IPS-NIHi7 (cell line): ENCODE measurements at regions not wholly inside any gene's neighbourhood (a gene's known extent, or its start where the extent isn't known, plus 50 kb on each side); places are given as distances from the start of the nearest gene placed in this dataset.

Source experiments
- DNase-seq: peaks from one replicate; pipeline ENCODE4 v3.0.0; 2012; ENCODE audit warnings: mixed read lengths; ENCODE audit errors: extremely low spot score

- no peak for DNase-seq
These were observed 151.3 kb upstream of the GJB5 start for GRCh38 chr1:34603594-34603993.

GRCh38 chr1:34606504-34606903 lies 148.3 kb upstream of the GJB5 start:
- DNase-seq = no peak

- DNase-seq = no peak
These were observed 144.8 kb upstream of the GJB5 start for GRCh38 chr1:34610063-34610462.

GRCh38 chr1:34611571-34611970 lies 143.3 kb upstream of the GJB5 start:
- DNase-seq = no peak

- no peak for DNase-seq
These were observed 142.6 kb upstream of the GJB5 start for GRCh38 chr1:34612091-34612827.

GRCh38 chr1:34617321-34618118 lies 137.3 kb upstream of the GJB5 start:
- no peak for DNase-seq

GRCh38 chr1:34618381-34618780 lies 136.5 kb upstream of the GJB5 start:
- DNase-seq = no peak

GRCh38 chr1:34619256-34619655 lies 135.6 kb upstream of the GJB5 start:
- DNase-seq = no peak

GRCh38 chr1:34621916-34622315 lies 132.9 kb upstream of the GJB5 start:
- DNase-seq = no peak

- DNase-seq = no peak
These were observed 129.3 kb upstream of the GJB5 start for GRCh38 chr1:34625521-34626015.

- DNase-seq = no peak
These were observed 127.2 kb upstream of the GJB5 start for GRCh38 chr1:34627465-34628240.

- no peak for DNase-seq
These were observed 123.7 kb upstream of the GJB5 start for GRCh38 chr1:34631126-34631525.

- DNase-seq = no peak
These were observed 115.1 kb upstream of the GJB5 start for GRCh38 chr1:34639701-34640100.

GRCh38 chr1:34640654-34641401 lies 114.0 kb upstream of the GJB5 start:
- no peak for DNase-seq

GRCh38 chr1:34642679-34643078 lies 112.2 kb upstream of the GJB5 start:
- peak; percentile 66 for DNase-seq

- DNase-seq = no peak
These were observed 109.6 kb upstream of the GJB5 start for GRCh38 chr1:34645109-34645688.

GRCh38 chr1:34645919-34646318 lies 108.9 kb upstream of the GJB5 start:
- DNase-seq = no peak

GRCh38 chr1:34648501-34648900 lies 106.3 kb upstream of the GJB5 start:
- DNase-seq = no peak

- DNase-seq = no peak
These were observed 104.8 kb upstream of the GJB5 start for GRCh38 chr1:34650090-34650489.

GRCh38 chr1:34650800-34651199 lies 104.0 kb upstream of the GJB5 start:
- no peak for DNase-seq

- no peak for DNase-seq
These were observed 101.7 kb upstream of the GJB5 start for GRCh38 chr1:34653110-34653509.
